Glutamatergic neuron (in vitro differentiated cells): ENCODE measurements at regions not wholly inside any gene's neighbourhood (a gene's known extent, or its start where the extent isn't known, plus 50 kb on each side); places are given as distances from the start of the nearest gene placed in this dataset.

ENCODE experiments used
- DNase-seq: peaks from one replicate; pipeline ENCODE4 v3.0.0; 2022
- H3K27ac Mint-ChIP-seq: one replicate; pipeline ENCODE4 v1.8.0; 2020; ENCODE audit warnings: mild to moderate bottlenecking, mixed read lengths, inconsistent platforms; ENCODE audit not compliant: unreplicated experiment
- H3K27me3 Mint-ChIP-seq: one replicate; pipeline ENCODE4 v1.8.0; 2020; ENCODE audit warnings: mild to moderate bottlenecking, moderate library complexity, mixed read lengths, inconsistent platforms; ENCODE audit not compliant: unreplicated experiment
- H3K36me3 Mint-ChIP-seq: one replicate; pipeline ENCODE4 v1.8.0; 2020; ENCODE audit warnings: mild to moderate bottlenecking, mixed read lengths, inconsistent platforms; ENCODE audit not compliant: unreplicated experiment
- H3K4me1 Mint-ChIP-seq: one replicate; pipeline ENCODE4 v1.8.0; 2020; ENCODE audit warnings: mild to moderate bottlenecking, low read depth, mixed read lengths, inconsistent platforms; ENCODE audit not compliant: unreplicated experiment
- H3K4me3 Mint-ChIP-seq: one replicate; pipeline ENCODE4 v1.8.0; 2020; ENCODE audit warnings: mild to moderate bottlenecking, mixed read lengths, inconsistent platforms; ENCODE audit not compliant: unreplicated experiment
- H3K9me3 Mint-ChIP-seq: one replicate; pipeline ENCODE4 v1.8.0; 2020; ENCODE audit warnings: mild to moderate bottlenecking, moderate library complexity, mixed read lengths, inconsistent platforms; ENCODE audit not compliant: unreplicated experiment
- TF ChIP-seq, protein P1 (sequence below): fragments of 200-600 bp; sonication (generic); IDR thresholded peaks from one replicate; pipeline ENCODE4 v1.5.0; 2021; ENCODE audit not compliant: partially characterized antibody, unreplicated experiment

DNA sequence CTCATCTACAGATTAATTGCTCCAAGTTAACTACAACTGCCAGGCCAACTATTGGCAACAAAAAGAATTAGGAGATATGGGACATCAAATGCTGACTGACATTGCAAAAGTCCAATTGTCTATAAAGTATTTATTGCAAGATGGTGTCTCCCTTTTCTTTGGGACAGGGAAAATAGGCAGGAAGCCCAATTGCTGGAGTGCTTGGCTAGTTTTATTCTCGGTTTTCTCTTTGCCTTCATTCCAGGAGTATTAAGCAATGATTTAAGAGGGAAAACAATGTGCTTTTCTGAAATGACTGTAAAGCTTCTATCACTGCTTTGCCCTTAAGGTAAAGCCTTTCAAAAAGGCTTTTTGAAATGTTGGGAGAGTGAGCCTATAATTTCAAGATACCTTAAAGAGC lies 62.8 kb upstream of the DIAPH2 start:
- DNase-seq = no peak
- Mint-ChIP-seq H3K9me3 (peaks cover 2% of the 10 kb centered on the region), H3K4me3 (no peak overlapping the region), H3K36me3 (no peaks in the 10 kb centered on the region), H3K4me1 (no peaks in the 10 kb centered on the region), H3K27me3 (peaks cover 2% of the 10 kb centered on the region), H3K27ac (no peak overlapping the region)
- TF ChIP-seq, protein P1, sequence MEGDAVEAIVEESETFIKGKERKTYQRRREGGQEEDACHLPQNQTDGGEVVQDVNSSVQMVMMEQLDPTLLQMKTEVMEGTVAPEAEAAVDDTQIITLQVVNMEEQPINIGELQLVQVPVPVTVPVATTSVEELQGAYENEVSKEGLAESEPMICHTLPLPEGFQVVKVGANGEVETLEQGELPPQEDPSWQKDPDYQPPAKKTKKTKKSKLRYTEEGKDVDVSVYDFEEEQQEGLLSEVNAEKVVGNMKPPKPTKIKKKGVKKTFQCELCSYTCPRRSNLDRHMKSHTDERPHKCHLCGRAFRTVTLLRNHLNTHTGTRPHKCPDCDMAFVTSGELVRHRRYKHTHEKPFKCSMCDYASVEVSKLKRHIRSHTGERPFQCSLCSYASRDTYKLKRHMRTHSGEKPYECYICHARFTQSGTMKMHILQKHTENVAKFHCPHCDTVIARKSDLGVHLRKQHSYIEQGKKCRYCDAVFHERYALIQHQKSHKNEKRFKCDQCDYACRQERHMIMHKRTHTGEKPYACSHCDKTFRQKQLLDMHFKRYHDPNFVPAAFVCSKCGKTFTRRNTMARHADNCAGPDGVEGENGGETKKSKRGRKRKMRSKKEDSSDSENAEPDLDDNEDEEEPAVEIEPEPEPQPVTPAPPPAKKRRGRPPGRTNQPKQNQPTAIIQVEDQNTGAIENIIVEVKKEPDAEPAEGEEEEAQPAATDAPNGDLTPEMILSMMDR = no peak
